Loucy (cell line): ENCODE measurements at regions not wholly inside any gene's neighbourhood (a gene's known extent, or its start where the extent isn't known, plus 50 kb on each side); places are given as distances from the start of the nearest gene placed in this dataset.

Experiments used
- H2AFZ ChIP-seq: fragments of 200-600 bp; sonication (generic); 2 replicates; pipeline ENCODE4 v1.6.0; 2016; ENCODE audit warnings: antibody characterized with exemption, mild to moderate bottlenecking, low read length, moderate library complexity
- H3F3A ChIP-seq: fragments of 200-600 bp; 2 replicates; pipeline ENCODE4 v1.6.0; 2016; ENCODE audit warnings: antibody characterized with exemption, low read depth, mild to moderate bottlenecking
- H3K27me3 ChIP-seq: fragments of 200-600 bp; sonication (generic); 2 replicates; pipeline ENCODE4 v1.6.1; 2014; ENCODE audit warnings: low read length, mild to moderate bottlenecking; ENCODE audit not compliant: insufficient read depth, poor library complexity, severe bottlenecking
- H3K36me3 ChIP-seq: fragments of 200-600 bp; sonication (generic); 2 replicates; pipeline ENCODE4 v1.6.1; 2016; ENCODE audit warnings: low read length; ENCODE audit not compliant: insufficient read depth
- H3K4me1 ChIP-seq: fragments of 200-600 bp; sonication (generic); 2 replicates; pipeline ENCODE4 v1.5.1; 2014; ENCODE audit warnings: low read length, mild to moderate bottlenecking; ENCODE audit not compliant: insufficient read depth, poor library complexity, severe bottlenecking
- H3K4me2 ChIP-seq: fragments of 200-600 bp; sonication (generic); 2 replicates; pipeline ENCODE4 v1.6.0; 2014; ENCODE audit warnings: antibody characterized with exemption, low read length, low read depth, mild to moderate bottlenecking; ENCODE audit not compliant: poor library complexity, severe bottlenecking
- H3K4me3 ChIP-seq: fragments of 200-600 bp; sonication (generic); 2 replicates; pipeline ENCODE4 v1.5.1; 2014; ENCODE audit warnings: low read length, mild to moderate bottlenecking, mixed read lengths; ENCODE audit not compliant: poor library complexity, severe bottlenecking
- H3K79me2 ChIP-seq: fragments of 200-600 bp; sonication (generic); 2 replicates; pipeline ENCODE4 v1.6.1; 2014; ENCODE audit warnings: low read length; ENCODE audit not compliant: insufficient read depth
- H3K9ac ChIP-seq: fragments of 200-600 bp; sonication (generic); 2 replicates; pipeline ENCODE4 v1.6.0; 2014; ENCODE audit warnings: mild to moderate bottlenecking, low read depth, low read length, moderate library complexity; ENCODE audit not compliant: poor library complexity, severe bottlenecking
- H3K9me2 ChIP-seq: fragments of 200-600 bp; sonication (generic); replicated peaks from 2 replicates; pipeline ENCODE4 v1.6.1; 2016; ENCODE audit warnings: low read depth, low read length, mixed read lengths
- H3K9me3 ChIP-seq: fragments of 200-600 bp; sonication (generic); 2 replicates; pipeline ENCODE4 v1.6.1; 2014; ENCODE audit warnings: mild to moderate bottlenecking, antibody characterized with exemption, low read length, low read depth; ENCODE audit not compliant: insufficient read depth
- H4K20me1 ChIP-seq: fragments of 200-600 bp; sonication (generic); 2 replicates; pipeline ENCODE4 v1.6.0; 2014; ENCODE audit warnings: antibody characterized with exemption, low read length, mild to moderate bottlenecking; ENCODE audit not compliant: insufficient read depth, poor library complexity, severe bottlenecking
- EZH2phosphoT487 ChIP-seq: fragments of 200-600 bp; IDR thresholded peaks from 2 replicates; pipeline ENCODE4 v1.6.1; 2018; ENCODE audit warnings: antibody characterized with exemption, mild to moderate bottlenecking, moderate library complexity, borderline replicate concordance
- TF ChIP-seq, protein P1 (sequence below): fragments of 200-600 bp; sonication (generic); conservative IDR thresholded peaks from 2 replicates; pipeline ENCODE4 v1.5.1; 2014; ENCODE audit warnings: mild to moderate bottlenecking, antibody characterized with exemption, low read length

DNA sequence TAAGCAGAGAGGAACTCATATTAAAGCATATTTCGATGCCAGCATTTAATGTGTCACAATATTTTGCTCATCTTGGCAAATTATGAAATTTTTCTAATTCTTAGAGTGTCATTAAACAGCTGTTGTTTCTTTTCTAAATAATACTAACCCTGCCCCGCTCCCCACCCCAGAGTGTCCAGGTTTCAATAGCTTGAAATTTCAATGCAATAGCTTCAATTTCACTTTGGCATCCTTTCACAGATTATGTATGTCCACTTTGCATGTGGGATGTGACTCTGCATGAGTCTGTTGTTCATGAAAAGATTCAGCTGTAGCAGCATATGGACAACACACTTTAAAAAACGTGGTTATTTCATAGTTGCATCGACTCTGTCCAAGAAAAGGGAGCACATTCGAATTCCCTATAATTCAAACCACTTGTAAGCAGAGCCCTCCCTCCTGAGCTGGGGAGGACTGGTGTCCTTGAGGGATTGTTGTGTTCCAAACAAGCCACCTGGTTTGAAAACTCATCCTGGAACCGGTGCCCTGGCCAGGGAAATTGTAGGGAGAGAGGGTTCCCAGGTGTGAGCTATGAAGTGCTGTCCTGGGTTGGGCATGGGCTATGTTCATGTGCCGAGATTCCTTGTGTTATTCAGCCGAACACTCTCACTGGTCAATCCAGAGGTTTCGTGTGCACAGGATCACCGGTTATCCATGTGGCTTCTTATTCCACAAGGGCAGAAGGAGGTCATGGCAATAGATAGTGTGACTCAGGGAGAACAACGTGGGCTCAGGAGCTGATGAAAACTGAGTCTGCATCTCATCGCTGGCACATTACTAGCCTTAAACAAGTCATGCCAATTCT, 64.6 kb upstream of the CREB5 start:
- Histone ChIP-seq H4K20me1 (no peaks in the 10 kb centered on the region), H3K27me3 (no peaks in the 10 kb centered on the region), H3K9ac (no peak overlapping the region), H3K4me3 (no peak overlapping the region), H3K4me1 (no peaks in the 10 kb centered on the region), H3K36me3 (no peaks in the 10 kb centered on the region), H2AFZ (no peak overlapping the region), H3K4me2 (no peak overlapping the region), H3K9me3 (no peaks in the 10 kb centered on the region), H3K79me2 (no peaks in the 10 kb centered on the region), H3F3A (no peaks in the 10 kb centered on the region), H3K9me2 (no peaks in the 10 kb centered on the region)
- TF ChIP-seq, protein P1, sequence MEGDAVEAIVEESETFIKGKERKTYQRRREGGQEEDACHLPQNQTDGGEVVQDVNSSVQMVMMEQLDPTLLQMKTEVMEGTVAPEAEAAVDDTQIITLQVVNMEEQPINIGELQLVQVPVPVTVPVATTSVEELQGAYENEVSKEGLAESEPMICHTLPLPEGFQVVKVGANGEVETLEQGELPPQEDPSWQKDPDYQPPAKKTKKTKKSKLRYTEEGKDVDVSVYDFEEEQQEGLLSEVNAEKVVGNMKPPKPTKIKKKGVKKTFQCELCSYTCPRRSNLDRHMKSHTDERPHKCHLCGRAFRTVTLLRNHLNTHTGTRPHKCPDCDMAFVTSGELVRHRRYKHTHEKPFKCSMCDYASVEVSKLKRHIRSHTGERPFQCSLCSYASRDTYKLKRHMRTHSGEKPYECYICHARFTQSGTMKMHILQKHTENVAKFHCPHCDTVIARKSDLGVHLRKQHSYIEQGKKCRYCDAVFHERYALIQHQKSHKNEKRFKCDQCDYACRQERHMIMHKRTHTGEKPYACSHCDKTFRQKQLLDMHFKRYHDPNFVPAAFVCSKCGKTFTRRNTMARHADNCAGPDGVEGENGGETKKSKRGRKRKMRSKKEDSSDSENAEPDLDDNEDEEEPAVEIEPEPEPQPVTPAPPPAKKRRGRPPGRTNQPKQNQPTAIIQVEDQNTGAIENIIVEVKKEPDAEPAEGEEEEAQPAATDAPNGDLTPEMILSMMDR = no peak

DNA sequence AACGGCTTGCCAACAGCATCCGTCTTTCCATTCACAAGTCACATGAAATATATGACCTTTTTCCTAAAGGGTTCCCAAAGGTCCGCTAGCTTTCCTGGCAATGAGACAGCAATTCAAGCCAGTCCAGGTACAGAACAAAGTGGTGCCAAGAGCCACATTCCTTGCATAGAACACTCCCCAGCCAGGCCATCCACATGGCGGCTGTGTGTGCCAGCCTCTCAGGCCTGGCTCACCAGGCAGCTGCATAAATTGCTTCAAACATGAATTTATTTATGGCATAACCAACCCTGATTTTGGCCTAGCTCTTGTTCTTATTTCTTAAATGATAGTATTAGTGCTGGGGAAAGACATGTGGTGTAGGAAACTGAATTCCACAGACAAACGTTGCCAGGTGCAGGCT, 63.7 kb upstream of the CREB5 start:
- Histone ChIP-seq H3K9me2 (no peaks in the 10 kb centered on the region), H2AFZ (no peak overlapping the region), H3K9me3 (no peaks in the 10 kb centered on the region), H3K79me2 (no peaks in the 10 kb centered on the region), H3K27me3 (no peaks in the 10 kb centered on the region), H3K4me3 (no peak overlapping the region), H3K4me1 (no peaks in the 10 kb centered on the region), H3K9ac (no peak overlapping the region), H3F3A (no peaks in the 10 kb centered on the region), H3K4me2 (no peak overlapping the region), H4K20me1 (no peaks in the 10 kb centered on the region), H3K36me3 (no peaks in the 10 kb centered on the region)
- TF ChIP-seq, protein P1 = no peak
- no peak for TF ChIP-seq EZH2phosphoT487

DNA sequence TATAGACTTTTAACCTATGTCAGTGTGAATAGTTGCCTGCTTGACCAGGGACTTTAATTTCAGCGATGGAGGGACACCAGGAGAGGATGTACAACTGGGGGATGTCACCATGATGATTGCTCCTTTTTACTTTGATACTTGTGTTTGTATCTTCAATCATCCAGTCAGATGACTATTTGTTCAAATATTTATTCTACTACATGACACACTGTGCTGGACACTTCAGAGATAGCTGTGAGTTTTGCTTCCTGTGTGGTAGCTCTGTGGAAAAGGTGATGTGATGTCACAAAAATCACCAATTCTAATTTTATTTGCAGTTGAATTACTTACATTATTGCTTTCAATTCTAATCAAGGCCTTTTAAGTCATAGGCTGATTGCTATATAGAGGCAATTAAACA, 62.7 kb upstream of the CREB5 start:
- Histone ChIP-seq H3K4me1 (no peaks in the 10 kb centered on the region), H3K4me3 (no peak overlapping the region), H3K79me2 (no peaks in the 10 kb centered on the region), H3K36me3 (no peaks in the 10 kb centered on the region), H2AFZ (no peak overlapping the region), H3K9me3 (no peaks in the 10 kb centered on the region), H3K27me3 (no peaks in the 10 kb centered on the region), H3F3A (no peaks in the 10 kb centered on the region), H3K9me2 (no peaks in the 10 kb centered on the region), H4K20me1 (no peaks in the 10 kb centered on the region), H3K4me2 (no peak overlapping the region), H3K9ac (no peak overlapping the region)
- no peak for TF ChIP-seq EZH2phosphoT487
- TF ChIP-seq, protein P1 = no peak
